GM19099 (cell line): ENCODE measurements at regions not wholly inside any gene's neighbourhood (a gene's known extent, or its start where the extent isn't known, plus 50 kb on each side); places are given as distances from the start of the nearest gene placed in this dataset.
A peak's percentile ranks its signal among the peaks of the same experiment; 100 is the strongest.

Source experiments
- POLR2A ChIP-seq: IDR thresholded peaks from 3 replicates; pipeline ENCODE4 v1.6.1; 2011; ENCODE audit warnings: low read depth; ENCODE audit not compliant: insufficient read length; ENCODE audit errors: extremely low read depth

GRCh38 chr1:234970401-234970730, 158.3 kb downstream of the TOMM20 start:
- no peak for TF ChIP-seq POLR2A

DNA sequence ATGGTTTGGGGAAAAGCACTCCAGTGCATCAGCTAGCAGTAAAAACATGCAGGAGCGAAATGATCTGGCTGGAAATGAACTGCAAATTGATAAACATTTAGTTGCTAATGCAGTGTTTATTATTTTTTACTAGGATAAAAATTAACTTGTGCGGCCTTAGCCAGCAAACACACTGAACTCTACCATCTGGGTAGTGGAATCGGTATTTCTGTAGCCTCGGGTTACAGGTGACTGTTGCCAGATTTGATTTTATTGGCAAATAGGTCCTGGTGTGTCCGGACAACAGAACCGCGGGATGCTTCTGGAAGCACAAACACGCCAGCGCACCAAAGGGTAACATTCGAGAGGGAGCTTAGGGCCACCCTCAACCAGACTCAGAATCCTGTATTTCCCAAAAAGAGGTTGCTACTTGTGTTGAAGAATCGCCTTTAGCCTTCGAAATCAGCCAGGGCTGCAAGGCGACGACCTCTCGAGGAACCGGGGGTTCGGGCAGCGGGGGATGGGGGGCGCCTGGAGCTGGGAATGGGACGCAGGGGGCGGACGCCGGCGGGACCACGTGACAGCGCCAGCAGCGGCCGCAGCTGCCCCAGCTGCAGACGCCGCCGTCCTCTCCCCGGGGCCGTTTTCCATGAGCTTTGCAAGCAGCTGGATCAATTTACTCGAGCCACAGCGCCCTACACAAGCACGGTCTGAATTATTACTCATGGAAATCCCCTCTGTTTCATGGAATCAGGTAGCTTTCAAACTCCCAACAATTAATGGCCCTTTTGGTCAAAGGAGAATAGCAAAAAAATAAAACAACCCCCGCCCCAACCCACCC, 158.8 kb downstream of the TOMM20 start:
- no peak for TF ChIP-seq POLR2A

DNA sequence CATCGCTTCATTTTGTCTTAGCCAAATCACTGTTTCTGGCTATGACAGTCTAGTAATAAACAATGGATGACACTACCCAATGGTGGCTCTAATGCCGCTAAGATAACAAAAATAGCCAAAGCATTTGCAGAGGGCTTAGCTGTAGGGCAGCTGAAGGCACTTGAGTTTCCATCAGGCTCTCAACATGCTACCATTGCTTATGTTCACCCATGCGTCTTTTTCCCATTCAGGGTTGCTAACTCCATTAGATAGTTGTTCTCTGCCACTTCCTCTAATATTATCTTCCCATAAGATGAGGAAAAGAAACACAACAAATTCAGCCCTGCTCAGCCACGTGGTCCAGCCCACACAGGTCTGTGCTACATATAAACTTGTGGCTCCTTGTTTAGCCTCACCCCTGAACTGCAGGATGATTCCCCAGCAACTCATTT, 159.6 kb downstream of the TOMM20 start:
- TF ChIP-seq POLR2A, result no peak

GRCh38 chr1:234968451-234968850, 160.2 kb downstream of the TOMM20 start:
- TF ChIP-seq POLR2A, result no peak

DNA sequence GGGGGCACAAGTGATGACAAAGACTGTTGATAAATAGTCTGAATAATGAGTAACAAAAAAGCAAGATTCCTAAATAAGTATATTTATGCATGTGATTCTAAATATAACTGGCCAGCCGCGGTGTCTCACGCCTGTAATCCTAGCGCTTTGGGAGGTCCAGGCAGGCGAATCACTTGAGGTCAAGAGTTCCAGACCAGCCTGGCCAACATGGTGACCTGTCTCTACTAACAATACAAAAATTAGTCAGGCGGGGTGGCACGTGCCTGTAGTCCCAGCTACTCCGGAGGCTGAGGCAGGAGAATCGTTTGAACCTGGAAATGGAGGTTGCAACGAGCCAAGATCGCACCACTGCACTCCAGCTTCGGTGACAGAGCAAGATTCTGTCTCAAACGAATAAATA, 161.5 kb downstream of the TOMM20 start:
- no peak for TF ChIP-seq POLR2A

- TF ChIP-seq POLR2A, result no peak
These were observed 163.5 kb downstream of the TOMM20 start for GRCh38 chr1:234965111-234965510.

DNA sequence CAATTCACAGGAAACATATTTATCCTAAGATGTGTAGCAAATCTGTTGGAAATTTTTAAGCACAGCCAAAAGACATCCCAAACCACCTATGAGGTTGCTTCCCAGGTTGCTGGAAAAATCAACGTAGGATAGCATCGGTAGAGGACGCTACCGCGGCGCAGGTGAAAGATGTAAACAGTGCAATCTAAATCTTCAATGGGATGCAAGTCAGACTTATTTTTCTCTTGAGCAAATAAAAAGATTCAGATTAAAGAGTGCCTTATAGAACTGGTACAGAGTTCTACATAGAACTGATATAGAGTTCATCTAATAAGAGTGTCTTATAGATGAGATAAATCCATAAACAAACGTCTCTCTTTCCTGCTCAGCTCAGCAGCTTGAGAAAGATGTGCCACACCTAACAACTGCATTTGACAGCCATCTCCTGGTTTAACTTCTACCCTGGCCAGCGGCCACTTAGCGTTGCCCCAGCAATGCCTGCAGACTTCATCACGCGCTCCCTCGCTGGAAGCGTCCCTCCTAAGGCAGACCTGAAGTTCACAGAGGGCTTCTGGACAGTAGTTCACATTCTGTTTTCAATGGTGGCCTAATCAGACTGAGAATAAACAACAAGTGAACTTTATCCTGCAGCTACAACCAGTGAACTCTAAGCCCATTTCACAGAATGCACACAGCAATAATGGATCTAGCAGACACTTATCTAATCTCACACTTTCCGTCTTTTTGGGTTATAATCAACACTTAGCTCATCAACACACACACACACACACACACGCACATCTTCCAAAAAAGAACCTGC, 164.5 kb downstream of the TOMM20 start:
- no peak for TF ChIP-seq POLR2A

DNA sequence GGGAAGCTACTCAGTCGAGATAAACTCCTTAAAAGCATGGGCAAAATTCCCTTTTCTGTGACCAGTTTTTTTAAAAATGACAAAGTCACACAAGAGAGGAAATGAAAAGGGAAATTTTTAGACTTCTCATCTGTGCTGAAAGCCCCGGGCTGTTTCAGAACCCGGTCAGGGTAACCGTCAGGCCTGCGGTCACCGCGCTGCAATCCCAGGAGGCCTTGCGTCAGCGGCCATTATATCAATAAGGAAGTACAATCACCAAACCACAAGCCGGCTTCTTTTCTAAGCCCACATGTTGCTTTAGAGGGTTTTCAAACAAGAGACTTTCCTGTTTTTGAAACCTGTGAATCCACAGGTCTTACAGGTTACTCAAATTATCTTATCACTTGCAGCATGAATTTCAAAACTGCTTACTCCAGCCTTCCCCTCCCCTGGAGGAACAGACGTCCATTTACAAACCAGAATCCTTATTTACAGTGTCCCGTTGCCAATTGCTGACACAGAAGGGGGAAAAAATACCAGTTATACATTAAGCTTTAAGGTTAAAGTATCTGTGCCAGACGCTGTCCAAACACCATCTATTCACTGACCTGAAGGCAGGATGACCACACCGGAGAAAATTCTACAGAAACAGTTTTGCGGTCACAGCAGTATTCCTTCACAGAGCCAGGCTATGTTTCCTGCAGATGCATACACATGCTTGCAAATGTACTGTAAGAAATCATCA, 165.3 kb downstream of the TOMM20 start:
- TF ChIP-seq POLR2A, result no peak

DNA sequence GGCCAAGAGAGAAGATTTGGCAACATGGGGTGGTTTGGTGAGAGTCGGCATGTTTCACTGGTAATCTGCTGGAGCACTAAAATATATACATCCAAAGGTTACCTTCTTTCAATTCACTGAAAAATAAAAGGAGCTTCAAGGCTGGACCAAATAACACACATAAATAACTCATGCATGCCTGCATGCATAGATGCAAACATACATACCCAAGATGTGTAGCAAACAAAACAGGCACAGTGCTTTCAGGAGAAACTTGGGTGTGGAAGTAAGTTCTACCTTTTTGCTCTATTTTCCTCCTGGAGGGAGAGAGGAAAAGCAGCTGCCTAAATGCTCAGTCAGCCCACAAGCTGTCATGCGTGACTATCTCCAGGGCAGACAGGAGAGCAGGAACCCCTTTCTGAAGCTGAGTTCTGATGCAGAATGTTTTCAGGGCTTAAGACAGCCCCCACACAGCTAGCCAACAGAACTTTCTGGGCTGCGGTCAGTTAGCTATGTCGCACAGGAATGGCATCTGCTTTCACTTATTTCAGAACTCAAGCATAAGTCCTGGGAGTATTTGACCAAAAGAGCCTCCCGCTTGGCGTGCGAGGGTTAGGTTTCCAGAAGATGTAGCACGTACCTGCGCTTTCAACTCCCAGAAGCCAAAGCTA, 166.2 kb downstream of the TOMM20 start:
- TF ChIP-seq POLR2A, result peak; percentile 38

DNA sequence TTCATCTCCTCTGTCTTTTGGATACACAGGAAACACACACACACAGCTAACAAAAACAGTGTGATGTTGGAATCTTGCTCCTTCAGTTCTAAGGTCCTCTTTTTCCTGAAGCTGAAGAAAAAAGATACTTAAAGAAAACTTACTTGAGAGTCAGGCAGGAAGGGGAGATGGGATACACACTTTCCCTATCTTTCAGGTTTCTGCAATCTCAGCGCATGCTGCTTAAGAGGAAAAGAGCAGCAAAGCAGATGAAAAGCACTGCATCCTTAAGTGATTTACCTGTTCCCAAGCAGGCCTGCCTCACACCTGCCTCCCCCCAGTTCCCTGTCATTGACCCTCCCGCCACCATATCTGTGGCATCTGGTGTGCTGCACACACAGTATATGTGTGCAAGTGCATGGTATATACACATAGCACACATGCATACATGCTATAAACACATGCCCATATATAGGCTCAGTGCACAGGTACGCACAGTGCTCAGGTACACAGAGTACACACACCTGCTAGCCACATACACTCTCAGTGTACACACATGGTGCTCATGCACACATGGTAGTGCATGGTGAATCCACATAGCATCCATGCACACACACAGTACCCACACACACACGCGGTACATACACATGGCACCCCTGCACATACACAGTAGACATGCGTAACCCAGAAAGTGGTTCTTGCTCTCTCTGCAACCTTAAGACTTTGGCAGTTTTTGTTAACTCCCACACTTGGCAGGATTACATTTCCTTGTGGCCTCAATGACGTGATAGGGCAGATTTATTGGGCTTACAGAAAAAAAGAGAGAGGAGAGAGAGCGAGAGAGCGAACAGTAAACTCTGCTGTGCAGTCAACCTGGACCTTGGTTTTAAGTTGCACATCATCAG, 166.9 kb downstream of the TOMM20 start:
- TF ChIP-seq POLR2A, result no peak

- TF ChIP-seq POLR2A, result no peak
These were observed 167.7 kb downstream of the TOMM20 start for GRCh38 chr1:234960722-234961455.

DNA sequence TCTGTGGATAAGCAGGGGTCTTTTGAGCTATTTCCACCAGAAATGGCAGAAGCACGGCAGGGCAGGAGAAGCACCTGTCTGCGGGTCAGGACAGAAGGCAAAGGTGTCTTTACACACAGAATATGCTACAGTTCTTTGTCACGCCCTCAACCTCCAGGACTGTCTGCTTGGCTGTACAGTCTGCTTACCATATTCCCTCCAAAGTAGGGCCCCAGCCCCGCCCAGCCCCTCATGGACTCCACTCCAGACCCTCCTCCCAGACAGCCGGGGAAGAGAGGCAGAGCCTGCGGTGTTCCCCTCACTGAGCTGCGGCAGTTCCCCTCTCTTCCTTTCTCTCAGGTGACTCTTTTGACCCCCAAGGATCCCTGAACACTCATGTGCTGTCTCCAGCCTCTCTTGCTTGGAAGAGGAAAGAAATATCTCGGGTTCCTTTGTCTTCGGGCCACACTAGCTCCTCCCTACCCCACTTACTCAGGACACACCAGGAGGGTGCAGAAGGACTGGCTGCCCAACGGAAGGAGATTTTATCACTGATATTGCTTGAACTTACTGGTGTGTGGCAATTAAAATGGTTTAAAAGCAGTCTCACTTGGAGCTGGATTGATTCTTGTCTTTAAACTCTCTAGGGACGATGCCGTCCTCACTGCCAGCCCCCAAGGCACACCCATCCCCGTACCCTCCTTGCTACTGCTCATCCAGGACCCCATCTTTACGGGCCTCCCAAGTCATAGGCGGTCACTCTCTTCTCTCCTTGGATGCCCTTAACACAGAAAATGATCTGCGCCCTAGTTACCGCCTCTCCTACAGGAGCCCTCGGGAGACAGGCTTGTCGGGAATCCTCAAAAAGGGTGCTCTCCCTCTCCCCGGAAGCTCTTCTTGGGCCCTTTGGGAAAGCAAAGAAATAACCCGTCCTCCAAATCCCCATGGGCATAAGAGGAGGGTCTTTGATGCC, 169.7 kb downstream of the TOMM20 start:
- no peak for TF ChIP-seq POLR2A
